ENCODE measurements at regions not wholly inside any gene's neighbourhood (a gene's known extent, or its start where the extent isn't known, plus 50 kb on each side); places are given as distances from the start of the nearest gene placed in this dataset.

DNA sequence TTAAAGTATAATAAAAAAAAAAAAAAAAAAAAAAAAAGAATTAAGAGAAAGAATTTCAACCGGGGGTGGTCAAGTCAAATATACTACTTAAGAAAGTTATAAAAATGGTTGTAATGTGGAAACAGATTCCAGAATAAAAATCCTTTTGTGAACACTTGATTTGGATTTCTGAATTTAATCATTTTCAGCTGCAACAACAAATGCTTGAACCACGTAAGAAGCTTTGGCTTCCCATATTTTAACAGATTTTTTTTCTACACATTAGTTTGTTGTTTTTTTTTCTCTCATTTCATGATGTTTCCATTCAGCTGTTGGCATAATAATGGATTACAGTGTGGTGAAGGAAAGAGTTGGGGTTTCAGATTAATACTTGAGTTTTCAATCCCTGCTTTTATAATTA, 137.3 kb upstream of the AGR3 start:
- DNase-seq (ENCODE audit: low read depth), result no peak

GRCh38 chr7:17020250-17020649, 138.5 kb upstream of the AGR3 start:
- DNase-seq (ENCODE audit: low read depth), result no peak

GRCh38 chr7:17021205-17021604, 139.4 kb upstream of the AGR3 start:
- no peak for DNase-seq (ENCODE audit: low read depth)

DNA sequence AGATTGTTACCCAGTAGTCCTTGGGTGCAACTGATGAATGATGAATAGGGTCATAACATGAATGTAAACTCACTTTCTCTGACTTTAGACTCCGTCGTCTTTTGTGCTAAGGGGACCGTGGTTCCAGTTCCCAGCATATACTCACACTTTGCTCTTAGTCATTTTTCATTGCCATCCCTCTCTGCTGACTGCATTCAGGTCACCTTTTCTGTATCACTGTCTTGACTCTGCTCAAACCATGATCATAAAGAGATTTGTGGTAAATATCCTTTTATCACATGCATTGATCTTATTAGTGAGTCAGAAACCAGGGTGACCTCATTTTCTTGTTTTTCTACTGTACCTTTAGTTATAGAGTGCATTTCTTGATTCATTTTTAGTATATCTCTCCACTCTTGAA, 141.1 kb upstream of the AGR3 start:
- DNase-seq (ENCODE audit: low read depth), result no peak

DNA sequence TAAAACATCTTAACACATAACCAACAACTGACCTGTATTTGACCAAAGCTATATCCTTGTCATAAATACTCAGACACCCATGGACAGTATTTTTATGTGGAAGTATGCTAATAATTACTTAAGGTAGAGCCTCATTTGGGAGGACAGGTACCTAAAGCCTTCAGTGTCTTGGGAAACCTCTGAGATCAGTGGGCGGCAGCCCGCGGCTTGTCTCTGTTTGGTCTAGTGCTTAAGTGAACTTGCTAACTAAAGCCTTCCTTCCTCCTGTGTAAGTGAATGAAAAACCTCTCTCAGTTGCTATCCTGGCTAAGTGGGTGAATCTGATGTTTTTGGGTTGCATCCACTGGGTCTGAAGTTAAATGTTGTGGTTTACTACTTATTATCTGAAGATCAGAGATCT, 144.5 kb upstream of the AGR3 start:
- DNase-seq (ENCODE audit: low read depth), result no peak

DNA sequence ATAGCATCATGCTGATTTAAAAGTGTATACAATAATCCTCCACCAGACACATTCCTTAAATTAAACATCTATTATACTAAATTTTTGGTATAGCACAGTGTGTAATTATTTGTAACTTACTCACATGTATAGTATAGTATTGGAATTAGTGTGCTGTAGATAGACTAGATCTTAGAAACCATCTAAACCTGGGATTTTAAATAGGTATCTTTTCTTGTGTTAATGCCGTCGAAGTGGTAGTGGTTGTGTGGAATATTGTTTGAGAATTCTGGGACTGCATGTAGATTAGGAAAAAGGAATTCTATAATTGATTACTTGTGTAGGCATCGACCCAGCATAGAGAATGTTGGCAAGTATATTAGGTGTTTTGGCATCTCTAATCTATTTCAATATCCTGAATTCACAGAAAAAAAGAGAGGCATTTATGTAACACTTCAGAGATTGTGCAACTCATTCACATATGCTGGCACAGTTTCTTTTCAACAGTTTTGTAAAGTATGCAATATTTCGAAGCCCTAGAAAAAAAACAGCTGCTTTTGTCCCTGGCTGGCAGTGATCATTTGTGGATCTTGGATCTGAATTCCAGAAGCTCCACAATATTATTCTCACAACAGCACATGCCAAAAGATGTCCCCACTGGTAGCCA, 145.5 kb upstream of the AGR3 start:
- no peak for DNase-seq (ENCODE audit: low read depth)

GRCh38 chr7:17027789-17028152, 146.0 kb upstream of the AGR3 start:
- no peak for DNase-seq (ENCODE audit: low read depth)

- no peak for DNase-seq (ENCODE audit: low read depth)
These were observed 147.4 kb upstream of the AGR3 start for GRCh38 chr7:17029150-17029549.

GRCh38 chr7:17030559-17030958, 148.8 kb upstream of the AGR3 start:
- DNase-seq (ENCODE audit: low read depth), result no peak

GRCh38 chr7:17031906-17032551, 150.2 kb upstream of the AGR3 start:
- no peak for DNase-seq (ENCODE audit: low read depth)

DNA sequence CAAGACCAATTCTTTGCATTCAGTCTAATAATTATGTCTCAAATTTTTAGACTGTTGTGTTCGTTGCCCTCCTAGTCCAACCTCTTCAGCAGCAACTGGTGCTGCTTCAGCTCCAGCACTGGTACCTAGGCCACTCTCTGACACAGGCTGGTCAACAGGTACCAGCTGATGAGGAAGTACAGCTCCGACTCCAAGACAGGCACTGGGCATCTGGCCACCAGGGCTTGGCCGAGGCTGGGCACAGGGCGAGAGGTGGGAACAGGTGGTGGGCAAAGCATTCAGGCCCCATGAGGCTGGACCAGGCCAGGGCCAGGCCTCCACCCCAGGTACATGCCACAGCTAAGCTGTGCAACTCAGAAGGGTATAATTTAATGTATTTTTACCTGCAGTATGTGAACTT, 151.5 kb upstream of the AGR3 start:
- DNase-seq (ENCODE audit: low read depth), result no peak

- DNase-seq (ENCODE audit: low read depth), result no peak
These were observed 154.8 kb upstream of the AGR3 start for GRCh38 chr7:17036584-17036983.

DNA sequence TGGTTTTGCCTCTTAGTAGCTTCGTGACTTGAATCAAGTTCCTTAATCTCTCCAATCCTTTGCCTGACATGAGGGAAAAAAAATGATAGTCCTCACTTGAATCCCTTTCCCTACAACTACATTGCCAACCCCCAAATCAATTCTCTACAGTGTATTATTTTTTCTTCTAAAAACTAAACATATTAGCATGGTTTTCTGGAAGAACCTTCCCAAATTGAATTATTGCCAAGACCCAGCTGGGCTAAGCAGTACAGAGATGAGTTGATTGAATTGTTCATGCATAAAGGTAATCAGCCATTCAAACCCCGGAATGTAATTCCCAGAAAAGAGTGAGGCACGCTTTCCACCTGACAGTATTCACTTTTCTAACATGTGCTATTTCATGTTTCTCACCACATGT, 155.6 kb upstream of the AGR3 start:
- DNase-seq (ENCODE audit: low read depth), result no peak

GRCh38 chr7:17038160-17038782, 156.5 kb upstream of the AGR3 start:
- no peak for DNase-seq (ENCODE audit: low read depth)

DNA sequence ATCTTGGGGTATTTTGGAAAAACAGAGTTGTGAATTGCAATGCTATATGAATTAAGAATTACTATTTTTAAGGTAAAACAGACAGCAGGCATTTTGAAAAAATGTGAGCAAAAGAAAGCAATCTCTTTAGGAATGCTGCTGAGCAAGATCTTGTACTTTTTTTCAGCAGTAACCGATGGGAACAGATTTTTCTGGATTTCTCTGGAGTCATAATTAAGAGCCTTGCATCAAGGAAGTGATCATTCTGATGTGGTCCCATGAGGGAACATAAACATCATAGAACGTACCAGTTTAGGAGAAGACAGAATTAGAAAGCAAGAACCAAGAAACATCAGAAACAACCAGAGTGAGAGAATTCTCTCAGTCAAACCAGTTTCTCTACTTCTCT, 157.0 kb upstream of the AGR3 start:
- no peak for DNase-seq (ENCODE audit: low read depth)

DNA sequence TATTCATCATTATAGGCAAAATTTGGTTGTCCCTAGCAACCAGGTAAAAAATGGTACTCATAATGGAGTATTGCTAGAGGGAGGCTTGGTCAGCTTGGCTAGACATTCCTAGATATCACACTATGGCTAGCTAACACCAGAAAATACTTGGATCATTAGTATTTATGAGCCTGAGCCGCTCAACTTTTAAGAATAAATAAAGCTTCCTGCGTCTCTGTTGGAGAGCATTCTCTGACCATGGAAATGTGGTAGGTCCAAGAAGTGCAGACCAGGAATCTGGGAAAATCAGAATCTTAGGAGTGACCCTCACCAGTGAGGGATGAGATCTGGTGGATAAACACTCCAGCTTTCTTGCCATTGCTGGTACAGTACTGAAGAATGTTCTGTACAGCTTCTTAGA, 157.6 kb upstream of the AGR3 start:
- no peak for DNase-seq (ENCODE audit: low read depth)

DNA sequence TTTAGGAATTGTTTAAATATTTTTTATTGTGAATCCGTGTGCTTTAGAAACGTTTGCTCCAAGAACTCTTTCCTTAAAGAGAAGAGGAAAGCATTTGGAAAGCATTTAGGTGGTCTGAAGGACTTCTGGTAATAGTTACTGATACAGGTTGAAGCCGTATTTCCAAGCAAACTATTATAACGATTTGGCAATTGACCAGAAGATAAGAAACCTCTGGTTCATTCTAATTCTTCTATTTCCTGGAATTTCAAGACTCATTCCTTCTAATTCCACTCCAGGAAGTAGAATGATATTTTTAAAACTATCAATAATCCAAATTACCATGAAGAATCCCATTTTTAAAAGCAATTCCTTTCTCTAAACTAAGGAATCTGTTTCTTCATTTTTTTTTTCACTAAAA, 158.9 kb upstream of the AGR3 start:
- no peak for DNase-seq (ENCODE audit: low read depth)

- DNase-seq (ENCODE audit: low read depth), result peak; percentile 84
These were observed 159.5 kb upstream of the AGR3 start for GRCh38 chr7:17041324-17041723.

- DNase-seq (ENCODE audit: low read depth), result no peak
These were observed 160.4 kb upstream of the AGR3 start for GRCh38 chr7:17042211-17042610.

DNA sequence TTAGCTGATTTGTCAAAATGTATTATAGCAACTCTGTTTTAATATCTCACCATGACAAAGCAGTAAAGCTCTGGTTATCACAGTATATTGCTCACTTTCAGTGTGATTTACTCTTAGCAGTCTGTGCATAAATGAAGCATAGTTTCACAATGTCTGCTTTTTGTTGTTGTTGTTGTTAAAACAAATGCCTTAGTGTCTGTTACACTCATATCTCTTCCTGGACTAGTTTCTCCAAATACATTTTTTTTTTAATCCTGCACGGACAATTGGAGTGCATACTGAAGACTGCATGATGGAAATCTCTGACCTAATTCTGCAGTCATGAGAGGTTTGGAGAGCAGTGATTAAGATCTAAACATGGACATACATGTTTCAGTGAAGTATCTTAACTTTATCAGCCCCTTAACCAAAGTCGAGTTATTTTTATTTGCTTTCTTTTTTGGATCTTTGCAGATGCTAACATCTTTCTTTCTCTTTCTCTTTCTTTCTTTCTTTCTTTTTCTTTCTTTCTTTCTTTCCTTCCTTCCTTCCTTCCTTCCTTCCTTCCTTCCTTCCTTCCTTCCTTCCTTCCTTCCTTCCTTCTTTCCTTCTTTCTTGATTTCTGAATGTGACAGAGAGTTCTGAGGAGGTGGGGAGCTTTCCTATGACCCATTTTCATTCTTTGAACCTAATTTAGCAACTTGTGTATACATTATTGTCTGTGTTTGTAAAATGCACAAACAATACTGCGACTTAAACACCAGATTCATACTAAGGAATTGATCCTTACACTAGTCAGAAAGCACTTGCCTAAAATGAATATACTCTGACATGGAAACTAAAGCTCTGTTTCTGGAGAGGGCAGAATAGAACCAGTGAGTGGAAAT, 161.5 kb upstream of the AGR3 start:
- DNase-seq (ENCODE audit: low read depth), result no peak

GRCh38 chr7:17044396-17044795, 162.6 kb upstream of the AGR3 start:
- DNase-seq (ENCODE audit: low read depth), result no peak

DNA sequence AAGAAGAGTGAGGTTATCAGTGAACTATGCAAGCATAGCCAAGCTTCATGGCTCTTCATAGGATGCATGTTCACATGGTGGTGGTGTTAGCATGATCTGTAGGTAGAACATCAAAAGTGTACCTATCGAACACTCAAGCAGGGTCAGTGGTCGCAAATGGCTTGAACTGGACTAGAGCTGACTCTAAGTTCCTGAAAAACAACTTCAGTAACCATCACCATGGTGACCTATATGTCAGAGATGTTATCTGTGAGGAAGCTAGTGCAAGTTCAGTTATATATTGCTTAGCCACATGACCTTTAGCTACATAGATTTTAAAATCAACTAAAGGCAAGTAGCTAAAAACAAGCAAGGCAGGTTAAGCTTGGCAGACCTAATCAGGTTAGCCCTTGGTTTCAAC, 163.1 kb upstream of the AGR3 start:
- no peak for DNase-seq (ENCODE audit: low read depth)

GRCh38 chr7:17046259-17046658, 164.5 kb upstream of the AGR3 start:
- no peak for DNase-seq (ENCODE audit: low read depth)
